Keratinocyte (primary cell): ENCODE measurements at regions not wholly inside any gene's neighbourhood (a gene's known extent, or its start where the extent isn't known, plus 50 kb on each side); places are given as distances from the start of the nearest gene placed in this dataset.

Experiments used
- DNase-seq: peaks from one replicate; pipeline ENCODE4 v3.0.0-alpha.2; 2011; ENCODE audit warnings: low read depth, missing footprints, low spot score
- FAIRE-seq: peaks from 2 replicates; lab custom pipeline; 2011; peaks lifted over from hg19 to GRCh38; lab: Jason Lieb, UNC
- H2AFZ ChIP-seq: 2 replicates; pipeline ENCODE4 v1.6.0; 2012; ENCODE audit warnings: low read length, control low read depth, inconsistent platforms; ENCODE audit not compliant: control insufficient read depth
- H3K27ac ChIP-seq: 2 replicates; pipeline ENCODE4 v1.5.1; 2011; ENCODE audit warnings: low read length; ENCODE audit not compliant: control insufficient read depth, insufficient read depth
- H3K27me3 ChIP-seq: 3 replicates; pipeline ENCODE4 v1.6.0; 2011; ENCODE audit warnings: low read length; ENCODE audit not compliant: control insufficient read depth, insufficient read depth; ENCODE audit errors: extremely low read depth
- H3K36me3 ChIP-seq, 2 experiments: 2 replicates in 1 of 2; 3 replicates in 1 of 2; pipeline ENCODE4 v1.5.1; 2011; ENCODE audit warnings: low read length in 2 of 2, mild to moderate bottlenecking in 1 of 2; ENCODE audit not compliant: control insufficient read depth in 2 of 2, insufficient read depth in 2 of 2; ENCODE audit errors: extremely low read depth in 1 of 2
- H3K4me1 ChIP-seq: 3 replicates; pipeline ENCODE4 v1.5.1; 2011; ENCODE audit warnings: low read length; ENCODE audit not compliant: control insufficient read depth, insufficient read depth; ENCODE audit errors: extremely low read depth
- H3K4me2 ChIP-seq: 3 replicates; pipeline ENCODE4 v1.6.0; 2011; ENCODE audit warnings: low read depth, low read length; ENCODE audit not compliant: control insufficient read depth, insufficient read depth; ENCODE audit errors: extremely low read depth
- H3K4me3 ChIP-seq, 3 experiments: fragments of 200-600 bp in 1 of 3; sonication (generic) in 1 of 3; 2 replicates in 2 of 3; 3 replicates in 1 of 3; pipeline ENCODE4 v1.5.1; 2011 to 2016; ENCODE audit warnings: low read length in 3 of 3, mild to moderate bottlenecking in 3 of 3, control low read depth in 2 of 3, inconsistent platforms in 1 of 3, low read depth in 1 of 3, mixed read lengths in 1 of 3, mixed run types in 1 of 3, moderate library complexity in 1 of 3; ENCODE audit not compliant: control insufficient read depth in 2 of 3, insufficient read depth in 2 of 3; ENCODE audit errors: extremely low read depth in 1 of 3
- H3K79me2 ChIP-seq: 2 replicates; pipeline ENCODE4 v1.6.0; 2012; ENCODE audit warnings: low read length; ENCODE audit not compliant: control insufficient read depth, insufficient read depth
- H3K9ac ChIP-seq: 3 replicates; pipeline ENCODE4 v1.6.0; 2011; ENCODE audit warnings: low read length; ENCODE audit not compliant: control insufficient read depth, insufficient read depth; ENCODE audit errors: extremely low read depth
- H3K9me1 ChIP-seq: 3 replicates; pipeline ENCODE4 v1.6.0; 2011; ENCODE audit warnings: low read length; ENCODE audit not compliant: control insufficient read depth, insufficient read depth; ENCODE audit errors: extremely low read depth
- H3K9me3 ChIP-seq: 2 replicates; pipeline ENCODE4 v1.5.1; 2012; ENCODE audit warnings: low read depth, low read length; ENCODE audit not compliant: control insufficient read depth
- H4K20me1 ChIP-seq: 3 replicates; pipeline ENCODE4 v1.6.0; 2011; ENCODE audit warnings: low read length; ENCODE audit not compliant: control insufficient read depth, insufficient read depth; ENCODE audit errors: extremely low read depth
- EZH2 ChIP-seq: IDR thresholded peaks from one replicate; pipeline ENCODE4 v1.6.1; 2012; ENCODE audit warnings: inconsistent platforms, mild to moderate bottlenecking, low read length, moderate library complexity
- dilution Hi-C: fragments of 300-500 bp; cut with MboI; formaldehyde crosslinking; loops from one replicate; pipeline ENCODE4 v1.7.0; 2020; ENCODE audit warnings: low sequenced_read_pairs; ENCODE audit not compliant: extremely low pct_ligation_motif_present
- TF ChIP-seq, protein P1 (sequence below), 3 experiments: IDR thresholded peaks in 1 of 3; conservative IDR thresholded peaks in 1 of 3; optimal IDR thresholded peaks in 1 of 3; 2 replicates in 2 of 3; 3 replicates in 1 of 3; pipeline versions ENCODE3 to v1.5.1; 2011; ENCODE audit warnings: low read length in 3 of 3, mild to moderate bottlenecking in 3 of 3, moderate library complexity in 2 of 3, control low read depth in 1 of 3, inconsistent platforms in 1 of 3; ENCODE audit not compliant: insufficient read depth in 2 of 3; ENCODE audit errors: extremely low read depth in 1 of 3

DNA sequence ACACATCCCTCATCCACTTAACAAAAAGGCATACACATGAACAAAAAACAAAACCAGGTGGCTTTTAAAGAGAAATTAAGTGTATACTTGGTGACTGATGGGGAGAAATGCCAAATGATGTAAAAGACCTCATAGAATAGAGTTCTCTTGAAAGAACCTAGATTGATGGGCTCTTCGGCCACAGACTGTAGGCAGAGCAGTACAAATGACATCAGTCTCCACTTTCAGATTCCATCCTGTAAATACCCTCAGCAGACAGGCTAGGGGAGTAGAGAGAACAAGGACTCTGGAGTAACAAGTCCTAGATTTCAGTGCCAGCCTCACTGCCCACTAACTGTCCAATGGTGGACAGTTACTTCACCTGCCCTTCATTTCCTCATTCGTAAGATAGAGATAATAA lies 203.8 kb downstream of the MZT1 start:
- dilution Hi-C loops, result no loop called here
- Histone ChIP-seq H3K36me3 (no peaks in the 10 kb centered on the region), H4K20me1 (no peaks in the 10 kb centered on the region), H3K9me1 (no peaks in the 10 kb centered on the region), H3K27ac (no peak overlapping the region), H2AFZ (no peak overlapping the region), H3K9me3 (no peaks in the 10 kb centered on the region), H3K4me3 (no peak overlapping the region), H3K27me3 (no peaks in the 10 kb centered on the region), H3K4me2 (no peak overlapping the region), H3K4me1 (no peaks in the 10 kb centered on the region), H3K79me2 (no peaks in the 10 kb centered on the region), H3K9ac (no peak overlapping the region)
- no peak for FAIRE-seq
- TF ChIP-seq EZH2, result no peak
- TF ChIP-seq, protein P1, sequence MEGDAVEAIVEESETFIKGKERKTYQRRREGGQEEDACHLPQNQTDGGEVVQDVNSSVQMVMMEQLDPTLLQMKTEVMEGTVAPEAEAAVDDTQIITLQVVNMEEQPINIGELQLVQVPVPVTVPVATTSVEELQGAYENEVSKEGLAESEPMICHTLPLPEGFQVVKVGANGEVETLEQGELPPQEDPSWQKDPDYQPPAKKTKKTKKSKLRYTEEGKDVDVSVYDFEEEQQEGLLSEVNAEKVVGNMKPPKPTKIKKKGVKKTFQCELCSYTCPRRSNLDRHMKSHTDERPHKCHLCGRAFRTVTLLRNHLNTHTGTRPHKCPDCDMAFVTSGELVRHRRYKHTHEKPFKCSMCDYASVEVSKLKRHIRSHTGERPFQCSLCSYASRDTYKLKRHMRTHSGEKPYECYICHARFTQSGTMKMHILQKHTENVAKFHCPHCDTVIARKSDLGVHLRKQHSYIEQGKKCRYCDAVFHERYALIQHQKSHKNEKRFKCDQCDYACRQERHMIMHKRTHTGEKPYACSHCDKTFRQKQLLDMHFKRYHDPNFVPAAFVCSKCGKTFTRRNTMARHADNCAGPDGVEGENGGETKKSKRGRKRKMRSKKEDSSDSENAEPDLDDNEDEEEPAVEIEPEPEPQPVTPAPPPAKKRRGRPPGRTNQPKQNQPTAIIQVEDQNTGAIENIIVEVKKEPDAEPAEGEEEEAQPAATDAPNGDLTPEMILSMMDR (optimal IDR thresholded peaks at IDR 0.05 in 1 of 3, IDR thresholded peaks at IDR 0.05 in 1 of 3, conservative IDR thresholded peaks at IDR 0.05 in 1 of 3; ENCODE audit: extremely low read depth in 1 of 3, insufficient read depth in 2 of 3, low read length in 3 of 3), result no peak
- no peak for DNase-seq

DNA sequence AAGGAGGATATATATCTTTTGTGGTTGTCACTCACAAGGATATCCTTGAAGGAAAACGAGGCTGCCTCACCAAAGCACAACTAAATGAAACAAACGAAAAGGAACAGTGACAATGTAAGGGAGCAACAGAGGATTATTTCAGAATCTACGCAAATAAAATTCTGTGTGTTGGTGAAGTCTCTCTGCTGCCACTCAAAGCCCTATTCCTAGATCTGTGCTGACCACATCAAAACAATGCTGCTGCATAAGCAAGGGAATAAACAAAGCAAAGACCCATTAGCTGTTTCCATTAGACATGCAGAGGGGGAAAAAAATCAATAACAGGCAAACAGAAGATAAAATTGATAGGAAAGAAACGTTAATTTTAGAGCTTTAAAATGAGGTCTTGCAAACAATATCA lies 204.4 kb downstream of the MZT1 start:
- H3K9me3 ChIP-seq, result no peaks in the 10 kb centered on the region
- no peaks in the 10 kb centered on the region for H4K20me1 ChIP-seq
- no peak overlapping the region for H3K4me2 ChIP-seq
- TF ChIP-seq, protein P1 (optimal IDR thresholded peaks at IDR 0.05 in 1 of 3, IDR thresholded peaks at IDR 0.05 in 1 of 3, conservative IDR thresholded peaks at IDR 0.05 in 1 of 3; ENCODE audit: extremely low read depth in 1 of 3, insufficient read depth in 2 of 3, low read length in 3 of 3), result no peak
- TF ChIP-seq EZH2, result no peak
- H3K79me2 ChIP-seq, result no peaks in the 10 kb centered on the region
- no peaks in the 10 kb centered on the region for H3K9me1 ChIP-seq
- no peaks in the 10 kb centered on the region for H3K36me3 ChIP-seq
- H3K9ac ChIP-seq, result no peak overlapping the region
- H2AFZ ChIP-seq, result no peak overlapping the region
- no peak overlapping the region for H3K27ac ChIP-seq
- FAIRE-seq, result no peak
- H3K4me3 ChIP-seq, result no peak overlapping the region
- H3K4me1 ChIP-seq, result no peaks in the 10 kb centered on the region
- dilution Hi-C loops, result no loop called here
- no peak for DNase-seq
- H3K27me3 ChIP-seq, result no peaks in the 10 kb centered on the region
